Nephron (organoid): ENCODE measurements at regions not wholly inside any gene's neighbourhood (a gene's known extent, or its start where the extent isn't known, plus 50 kb on each side); places are given as distances from the start of the nearest gene placed in this dataset.

ENCODE experiments used
- H3K27ac Mint-ChIP-seq, 3 experiments: 2 replicates each; pipeline ENCODE4 v1.8.0; 2020; ENCODE audit warnings: mixed read lengths in 3 of 3, mild to moderate bottlenecking in 2 of 3, moderate library complexity in 1 of 3
- H3K27me3 Mint-ChIP-seq: 2 replicates; pipeline ENCODE4 v1.8.0; 2021; ENCODE audit warnings: low read depth, mild to moderate bottlenecking, moderate library complexity, mixed read lengths
- H3K36me3 Mint-ChIP-seq: 2 replicates; pipeline ENCODE4 v1.8.0; 2020; ENCODE audit warnings: low read depth, mixed read lengths
- H3K4me1 Mint-ChIP-seq: 2 replicates; pipeline ENCODE4 v1.8.0; 2020; ENCODE audit warnings: mixed read lengths
- H3K4me3 Mint-ChIP-seq, 3 experiments: 2 replicates each; pipeline ENCODE4 v1.8.0; 2020; ENCODE audit warnings: mild to moderate bottlenecking in 3 of 3, mixed read lengths in 3 of 3, moderate library complexity in 2 of 3
- H3K9me3 Mint-ChIP-seq: 2 replicates; pipeline ENCODE4 v1.8.0; 2020; ENCODE audit warnings: mixed read lengths
- CTCF ChIP-seq, 3 experiments: fragments of 200-600 bp; sonication (generic); IDR thresholded peaks; one replicate each; pipeline ENCODE4 v1.5.0; 2021; ENCODE audit warnings: antibody characterized with exemption in 3 of 3; ENCODE audit not compliant: unreplicated experiment in 3 of 3

GRCh38 chr2:118686346-118686745, 161.1 kb downstream of the EN1 start:
- Mint-ChIP-seq H3K4me1 (no peaks in the 10 kb centered on the region), H3K4me3 (no peak overlapping the region), H3K36me3 (no peaks in the 10 kb centered on the region), H3K27me3 (peaks cover 4% of the 10 kb centered on the region), H3K9me3 (peaks cover 3% of the 10 kb centered on the region), H3K27ac (no peak overlapping the region)
- no peak for TF ChIP-seq CTCF (IDR thresholded peaks at IDR 0.05; ENCODE audit: unreplicated experiment in 3 of 3)

DNA sequence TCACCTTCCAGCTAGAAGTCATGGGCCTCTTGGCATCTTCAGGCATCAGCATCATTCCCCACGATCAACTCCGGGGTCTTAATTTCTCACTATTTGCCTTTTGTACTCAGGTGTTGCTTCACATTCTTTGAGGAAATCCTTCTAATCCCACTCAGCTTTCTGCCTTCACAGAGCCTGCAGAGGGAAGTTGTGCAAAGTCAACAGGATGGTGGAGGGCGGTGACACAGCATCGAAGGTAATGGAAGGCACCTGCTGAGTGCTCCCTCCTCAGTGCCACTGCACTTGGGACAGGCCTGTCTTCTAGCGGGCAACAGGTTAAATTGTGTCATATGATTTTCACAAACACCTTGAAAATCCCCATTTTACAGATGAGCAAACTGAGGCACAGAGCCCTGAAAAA, 164.0 kb downstream of the EN1 start:
- TF ChIP-seq CTCF (IDR thresholded peaks at IDR 0.05; ENCODE audit: unreplicated experiment in 3 of 3) = no peak
- Mint-ChIP-seq H3K4me1 (no peaks in the 10 kb centered on the region), H3K27ac (no peak overlapping the region), H3K27me3 (peaks cover 2% of the 10 kb centered on the region), H3K36me3 (no peaks in the 10 kb centered on the region), H3K9me3 (no peaks in the 10 kb centered on the region), H3K4me3 (no peak overlapping the region)

- H3K4me3 Mint-ChIP-seq = no peak overlapping the region
- no peak for TF ChIP-seq CTCF (IDR thresholded peaks at IDR 0.05; ENCODE audit: unreplicated experiment in 3 of 3)
- no peaks in the 10 kb centered on the region for H3K27me3 Mint-ChIP-seq
- no peaks in the 10 kb centered on the region for H3K4me1 Mint-ChIP-seq
- no peak overlapping the region for H3K27ac Mint-ChIP-seq
- H3K9me3 Mint-ChIP-seq = no peaks in the 10 kb centered on the region
- no peaks in the 10 kb centered on the region for H3K36me3 Mint-ChIP-seq
Measured at GRCh38 chr2:118678985-118679384, 168.5 kb downstream of the EN1 start.

DNA sequence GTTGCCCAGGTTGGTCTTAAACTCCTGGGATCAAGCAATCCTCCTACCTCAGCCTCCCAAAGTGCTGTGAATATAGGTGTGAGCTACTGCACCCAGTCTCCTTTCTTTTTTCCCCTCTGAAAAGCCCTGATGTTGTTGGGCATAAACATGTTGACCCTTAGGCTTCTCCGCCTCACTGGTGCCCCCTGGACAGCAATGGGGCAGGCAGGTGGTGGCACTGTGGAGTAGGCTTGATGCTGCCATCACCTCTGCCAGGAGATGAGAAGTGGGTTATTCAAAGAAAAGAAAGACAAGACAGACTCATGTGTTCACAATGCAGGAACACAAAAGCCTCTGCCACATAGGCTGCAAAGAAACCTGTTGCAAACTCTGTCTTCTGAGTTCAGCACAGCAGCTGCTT, 169.9 kb downstream of the EN1 start:
- H3K27ac Mint-ChIP-seq = no peak overlapping the region
- H3K9me3 Mint-ChIP-seq = no peaks in the 10 kb centered on the region
- H3K27me3 Mint-ChIP-seq = peaks cover 5% of the 10 kb centered on the region
- H3K4me3 Mint-ChIP-seq = no peak overlapping the region
- TF ChIP-seq CTCF (IDR thresholded peaks at IDR 0.05; ENCODE audit: unreplicated experiment in 3 of 3) = no peak
- no peaks in the 10 kb centered on the region for H3K4me1 Mint-ChIP-seq
- no peaks in the 10 kb centered on the region for H3K36me3 Mint-ChIP-seq

DNA sequence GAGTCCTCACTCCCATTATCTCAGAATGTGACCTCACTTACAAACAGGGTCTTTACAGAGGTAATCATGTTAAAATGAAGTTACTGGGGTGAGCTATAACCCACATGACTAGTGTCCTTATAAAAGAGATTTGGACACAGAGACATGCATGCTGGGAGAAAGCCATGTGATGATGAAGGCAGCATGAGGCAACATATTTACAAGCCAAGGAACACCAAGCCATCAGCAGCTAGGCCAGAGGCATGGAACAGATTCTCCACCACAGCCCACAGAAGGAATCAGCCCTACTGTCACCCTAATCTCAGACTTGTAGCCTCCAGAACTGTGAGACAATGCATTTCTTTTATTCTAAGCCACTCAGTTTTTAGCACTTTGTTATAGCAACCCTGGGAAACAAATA, 171.9 kb downstream of the EN1 start:
- no peak overlapping the region for H3K4me3 Mint-ChIP-seq
- H3K9me3 Mint-ChIP-seq = no peaks in the 10 kb centered on the region
- H3K27me3 Mint-ChIP-seq = peaks cover 5% of the 10 kb centered on the region
- no peak for TF ChIP-seq CTCF (IDR thresholded peaks at IDR 0.05; ENCODE audit: unreplicated experiment in 3 of 3)
- peaks cover 18% of the 10 kb centered on the region for H3K4me1 Mint-ChIP-seq
- no peaks in the 10 kb centered on the region for H3K36me3 Mint-ChIP-seq
- no peak overlapping the region for H3K27ac Mint-ChIP-seq

GRCh38 chr2:118672571-118673158, 174.8 kb downstream of the EN1 start:
- peaks cover 38% of the 10 kb centered on the region for H3K4me1 Mint-ChIP-seq
- H3K9me3 Mint-ChIP-seq = no peaks in the 10 kb centered on the region
- no peak for TF ChIP-seq CTCF (IDR thresholded peaks at IDR 0.05; ENCODE audit: unreplicated experiment in 3 of 3)
- H3K36me3 Mint-ChIP-seq = no peaks in the 10 kb centered on the region
- no peak overlapping the region for H3K4me3 Mint-ChIP-seq
- H3K27me3 Mint-ChIP-seq = peaks cover 5% of the 10 kb centered on the region
- H3K27ac Mint-ChIP-seq = no peak overlapping the region
